PC-3 (cell line): ENCODE measurements at regions not wholly inside any gene's neighbourhood (a gene's known extent, or its start where the extent isn't known, plus 50 kb on each side); places are given as distances from the start of the nearest gene placed in this dataset.

Source experiments
- ATAC-seq: fragments of 200-7000 bp; cut with Tn5 transposase; 2 replicates; pipeline ENCODE4 v1.9.1; 2020; ENCODE audit warnings: mild to moderate bottlenecking, moderate library complexity
- BruUV-seq: library from RNA; stranded (reverse); fragments of 400-500 nt; replicated peaks from 2 replicates; lab custom pipeline; 2021; lab: Mats Ljungman, UMichigan
- CTCF ChIA-PET: fragments of 300-600 bp; sonication (Branson Sonifier 250); formaldehyde crosslinking; loops from one replicate; lab custom pipeline; 2022; ENCODE audit warnings: antibody characterized with exemption; lab: Charles Lee
- POLR2A ChIA-PET: fragments of 300-600 bp; sonication (Branson Sonifier 250); formaldehyde crosslinking; loops from one replicate; lab custom pipeline; 2022; ENCODE audit warnings: antibody characterized with exemption; ENCODE audit not compliant: unreplicated experiment; lab: Charles Lee
- DNase-seq: peaks from one replicate; pipeline ENCODE4 v3.0.0-alpha.2; 2015
- H2AFZ ChIP-seq: fragments of 300-600 bp; sonication (generic); 2 replicates; pipeline ENCODE4 v1.6.0; 2016; ENCODE audit warnings: antibody characterized with exemption, low read length
- H3F3A ChIP-seq: fragments of 300-600 bp; sonication (generic); one replicate; pipeline ENCODE4 v1.6.0; 2017; ENCODE audit warnings: antibody characterized with exemption, low read length, control low read depth, mild to moderate bottlenecking; ENCODE audit not compliant: unreplicated experiment
- H3K27ac ChIP-seq: fragments of 300-600 bp; sonication (generic); 2 replicates; pipeline ENCODE4 v1.5.1; 2016; ENCODE audit warnings: mild to moderate bottlenecking, low read length
- H3K27me3 ChIP-seq: fragments of 300-600 bp; sonication (generic); 2 replicates; pipeline ENCODE4 v1.6.1; 2016; ENCODE audit warnings: low read length, mixed read lengths
- H3K36me3 ChIP-seq: fragments of 300-600 bp; sonication (generic); 2 replicates; pipeline ENCODE4 v1.6.1; 2016; ENCODE audit warnings: low read depth, mixed run types, low read length, mixed read lengths
- H3K4me1 ChIP-seq: fragments of 300-600 bp; sonication (generic); 2 replicates; pipeline ENCODE4 v1.5.1; 2016; ENCODE audit warnings: low read length; ENCODE audit not compliant: insufficient read depth
- H3K4me2 ChIP-seq: fragments of 300-600 bp; sonication (generic); 2 replicates; pipeline ENCODE4 v1.6.0; 2016; ENCODE audit warnings: low read length
- H3K4me3 ChIP-seq: fragments of 300-600 bp; sonication (generic); 2 replicates; pipeline ENCODE4 v1.5.1; 2016; ENCODE audit warnings: mild to moderate bottlenecking, low read length, mixed read lengths
- H3K79me2 ChIP-seq: fragments of 300-600 bp; sonication (generic); 2 replicates; pipeline ENCODE4 v1.6.1; 2017; ENCODE audit warnings: low read length, mixed read lengths
- H3K9ac ChIP-seq: fragments of 300-600 bp; sonication (generic); 2 replicates; pipeline ENCODE4 v1.6.0; 2016; ENCODE audit warnings: mild to moderate bottlenecking, low read length
- H3K9me2 ChIP-seq: fragments of 300-600 bp; sonication (generic); replicated peaks from 2 replicates; pipeline ENCODE4 v1.6.1; 2016; ENCODE audit warnings: mixed run types, low read length, mixed read lengths
- H3K9me3 ChIP-seq: fragments of 300-600 bp; sonication (generic); 2 replicates; pipeline ENCODE4 v1.6.1; 2016; ENCODE audit warnings: low read length, mixed read lengths
- H4K20me1 ChIP-seq: fragments of 300-600 bp; sonication (generic); 2 replicates; pipeline ENCODE4 v1.6.1; 2016; ENCODE audit warnings: low read length, mixed read lengths
- CTCF ChIP-seq: fragments of 300-600 bp; sonication (generic); conservative IDR thresholded peaks from 2 replicates; pipeline ENCODE4 v1.5.1; 2017; ENCODE audit warnings: antibody characterized with exemption, low read depth, mild to moderate bottlenecking, low read length
- EZH2 ChIP-seq: fragments of 300-600 bp; sonication (generic); IDR thresholded peaks from one replicate; pipeline ENCODE4 v1.6.1; 2017; ENCODE audit warnings: antibody characterized with exemption, mild to moderate bottlenecking, low read length; ENCODE audit not compliant: unreplicated experiment
- EZH2phosphoT487 ChIP-seq: fragments of 300-600 bp; sonication (generic); IDR thresholded peaks from 2 replicates; pipeline ENCODE4 v1.6.1; 2018; ENCODE audit warnings: mild to moderate bottlenecking, antibody characterized with exemption, low read length, borderline replicate concordance
- intact Hi-C: fragments of 100-400 bp; cut with micrococcal nuclease; formaldehyde crosslinking; loops from 2 replicates; pipeline ENCODE4 v1.9.0; 2023

- H2AFZ ChIP-seq, result no peak overlapping the region
- H3K9me2 ChIP-seq, result no peaks in the 10 kb centered on the region
- H3F3A ChIP-seq, result no peaks in the 10 kb centered on the region
- POLR2A ChIA-PET, result interaction anchor here (0.7 kb wide), 1 partner anchor 53 kb away, joined by 3 read pairs; no protein-coding TSS in a partner anchor
- DNase-seq, result no peak
- TF ChIP-seq CTCF (no peak), EZH2phosphoT487 (no peak), EZH2 (no peak)
- ATAC-seq, result no peak
- intact Hi-C loops, result no loop called here
- H3K9ac ChIP-seq, result no peak overlapping the region
- no peaks in the 10 kb centered on the region for H4K20me1 ChIP-seq
- peaks cover 16% of the 10 kb centered on the region for H3K4me1 ChIP-seq
- no peak overlapping the region for H3K4me2 ChIP-seq
- H3K36me3 ChIP-seq, result no peaks in the 10 kb centered on the region
- no peaks in the 10 kb centered on the region for H3K27me3 ChIP-seq
- no peak overlapping the region for H3K27ac ChIP-seq
- H3K79me2 ChIP-seq, result no peaks in the 10 kb centered on the region
- H3K4me3 ChIP-seq, result no peak overlapping the region
- no TSS peak for BruUV-seq
- no peaks in the 10 kb centered on the region for H3K9me3 ChIP-seq
- CTCF ChIA-PET, result no interaction called here
These were observed 524.6 kb downstream of the BNC2 start for GRCh38 chr9:16345902-16346301.

- Histone ChIP-seq H3K4me3 (no peak overlapping the region), H3K9ac (no peak overlapping the region), H4K20me1 (no peaks in the 10 kb centered on the region), H3K79me2 (no peaks in the 10 kb centered on the region), H3K4me1 (peaks cover 18% of the 10 kb centered on the region), H3K27ac (no peak overlapping the region), H3F3A (no peaks in the 10 kb centered on the region), H2AFZ (no peak overlapping the region), H3K9me3 (no peaks in the 10 kb centered on the region), H3K4me2 (no peak overlapping the region), H3K9me2 (no peaks in the 10 kb centered on the region), H3K27me3 (no peaks in the 10 kb centered on the region), H3K36me3 (no peaks in the 10 kb centered on the region)
- no TSS peak for BruUV-seq
- no peak for DNase-seq
- no peak for ATAC-seq
- intact Hi-C loops, result no loop called here
- ChIA-PET POLR2A (no interaction called here), CTCF (no interaction called here)
- TF ChIP-seq CTCF (no peak), EZH2phosphoT487 (no peak), EZH2 (no peak)
These were observed 522.6 kb downstream of the BNC2 start for GRCh38 chr9:16347886-16348285.

- Histone ChIP-seq H3K79me2 (no peaks in the 10 kb centered on the region), H3K27me3 (no peaks in the 10 kb centered on the region), H3K4me1 (peaks cover 24% of the 10 kb centered on the region), H2AFZ (no peak overlapping the region), H3K4me2 (no peak overlapping the region), H3K27ac (no peak overlapping the region), H3K9me2 (no peaks in the 10 kb centered on the region), H3K36me3 (no peaks in the 10 kb centered on the region), H3F3A (no peaks in the 10 kb centered on the region), H3K4me3 (no peak overlapping the region), H4K20me1 (no peaks in the 10 kb centered on the region), H3K9ac (no peak overlapping the region), H3K9me3 (no peaks in the 10 kb centered on the region)
- no peak for ATAC-seq
- no peak for TF ChIP-seq CTCF
- no peak for TF ChIP-seq EZH2
- intact Hi-C loops, result no loop called here
- CTCF ChIA-PET, result no interaction called here
- BruUV-seq, result no TSS peak
- POLR2A ChIA-PET, result no interaction called here
- no peak for DNase-seq
These were observed 521.9 kb downstream of the BNC2 start for GRCh38 chr9:16348531-16348930.
